ENCODE measurements at regions not wholly inside any gene's neighbourhood (a gene's known extent, or its start where the extent isn't known, plus 50 kb on each side); places are given as distances from the start of the nearest gene placed in this dataset.

- Mint-ChIP-seq H3K9me3 (ENCODE audit: unreplicated experiment) (no peaks in the 10 kb centered on the region), H3K4me1 (ENCODE audit: low read depth, unreplicated experiment) (no peaks in the 10 kb centered on the region), H3K27ac (ENCODE audit: unreplicated experiment) (no peak overlapping the region), H3K36me3 (ENCODE audit: insufficient read depth, unreplicated experiment) (no peaks in the 10 kb centered on the region), H3K27me3 (ENCODE audit: insufficient read depth, unreplicated experiment) (no peaks in the 10 kb centered on the region), H3K4me3 (ENCODE audit: unreplicated experiment) (no peak overlapping the region)
- intact Hi-C loops (cut with micrococcal nuclease; ENCODE audit: unreplicated experiment): no loop called here
- no peaks in the 10 kb centered on the region for H3K36me3 ChIP-seq (ENCODE audit: control insufficient read depth, insufficient read depth, low read length)
- no peaks in the 10 kb centered on the region for H3K27me3 ChIP-seq (replicated peaks; ENCODE audit: control insufficient read depth, insufficient read depth, low read length)
- no peaks in the 10 kb centered on the region for H3K9me3 ChIP-seq
- BruUV-seq (replicated peaks): no TSS peak
- no peaks in the 10 kb centered on the region for H3K4me1 ChIP-seq
- no peak for DNase-seq
- POLR2A ChIA-PET: no interaction called here
- CTCF ChIA-PET: no interaction called here
- TF ChIP-seq CTCF (IDR thresholded peaks at IDR 0.05; ENCODE audit: insufficient read depth in 1 of 2, low read depth in 1 of 2, low read length in 1 of 2, severe bottlenecking in 1 of 2, unreplicated experiment in 1 of 2): no peak
- H3K4me3 ChIP-seq (ENCODE audit: low read depth, low read length): no peak overlapping the region
Observed at GRCh38 chr18:1124495-1124894, 219.8 kb downstream of the ADCYAP1 start.

- H3K9me3 Mint-ChIP-seq (ENCODE audit: unreplicated experiment): no peaks in the 10 kb centered on the region
- intact Hi-C loops (cut with micrococcal nuclease; ENCODE audit: unreplicated experiment): no loop called here
- DNase-seq: no peak
- H3K27me3 ChIP-seq (replicated peaks; ENCODE audit: control insufficient read depth, insufficient read depth, low read length): no peaks in the 10 kb centered on the region
- H3K4me1 Mint-ChIP-seq (ENCODE audit: low read depth, unreplicated experiment): no peaks in the 10 kb centered on the region
- no peaks in the 10 kb centered on the region for H3K36me3 Mint-ChIP-seq (ENCODE audit: insufficient read depth, unreplicated experiment)
- ChIA-PET CTCF (no interaction called here), POLR2A (no interaction called here)
- no peak overlapping the region for H3K4me3 ChIP-seq (ENCODE audit: low read depth, low read length)
- no peaks in the 10 kb centered on the region; the same call in 1 of the 2 replicates for H3K9me3 ChIP-seq
- no peak overlapping the region for H3K4me3 Mint-ChIP-seq (ENCODE audit: unreplicated experiment)
- H3K36me3 ChIP-seq (ENCODE audit: control insufficient read depth, insufficient read depth, low read length): no peaks in the 10 kb centered on the region
- peaks cover 3% of the 10 kb centered on the region for H3K27me3 Mint-ChIP-seq (ENCODE audit: insufficient read depth, unreplicated experiment)
- TF ChIP-seq CTCF (IDR thresholded peaks at IDR 0.05; ENCODE audit: insufficient read depth in 1 of 2, low read depth in 1 of 2, low read length in 1 of 2, severe bottlenecking in 1 of 2, unreplicated experiment in 1 of 2): no peak
- no peak overlapping the region for H3K27ac Mint-ChIP-seq (ENCODE audit: unreplicated experiment)
- no TSS peak for BruUV-seq (replicated peaks)
- no peaks in the 10 kb centered on the region for H3K4me1 ChIP-seq
Observed at GRCh38 chr18:1133541-1133940, 228.9 kb downstream of the ADCYAP1 start.

GRCh38 chr18:1147730-1148129 is 243.1 kb downstream of the ADCYAP1 start:
- no TSS peak for BruUV-seq (replicated peaks)
- H3K36me3 Mint-ChIP-seq (ENCODE audit: insufficient read depth, unreplicated experiment): no peaks in the 10 kb centered on the region
- H3K27me3 ChIP-seq (replicated peaks; ENCODE audit: control insufficient read depth, insufficient read depth, low read length): no peaks in the 10 kb centered on the region
- no peak overlapping the region for H3K4me3 ChIP-seq (ENCODE audit: low read depth, low read length)
- peaks cover 26% of the 10 kb centered on the region for H3K9me3 Mint-ChIP-seq (ENCODE audit: unreplicated experiment)
- intact Hi-C loops (cut with micrococcal nuclease; ENCODE audit: unreplicated experiment): no loop called here
- CTCF ChIA-PET: no interaction called here
- no peaks in the 10 kb centered on the region for H3K27me3 Mint-ChIP-seq (ENCODE audit: insufficient read depth, unreplicated experiment)
- no peak overlapping the region for H3K4me3 Mint-ChIP-seq (ENCODE audit: unreplicated experiment)
- H3K27ac Mint-ChIP-seq (ENCODE audit: unreplicated experiment): no peak overlapping the region
- no peaks in the 10 kb centered on the region for H3K36me3 ChIP-seq (ENCODE audit: control insufficient read depth, insufficient read depth, low read length)
- DNase-seq: no peak
- TF ChIP-seq CTCF (IDR thresholded peaks at IDR 0.05; ENCODE audit: insufficient read depth in 1 of 2, low read depth in 1 of 2, low read length in 1 of 2, severe bottlenecking in 1 of 2, unreplicated experiment in 1 of 2): no peak
- POLR2A ChIA-PET: no interaction called here
- no peaks in the 10 kb centered on the region for H3K4me1 ChIP-seq
- peaks cover 14% of the 10 kb centered on the region for H3K9me3 ChIP-seq
- no peaks in the 10 kb centered on the region for H3K4me1 Mint-ChIP-seq (ENCODE audit: low read depth, unreplicated experiment)

All from Caco-2 (cell line).